ENCODE measurements at regions not wholly inside any gene's neighbourhood (a gene's known extent, or its start where the extent isn't known, plus 50 kb on each side); places are given as distances from the start of the nearest gene placed in this dataset.

DNA sequence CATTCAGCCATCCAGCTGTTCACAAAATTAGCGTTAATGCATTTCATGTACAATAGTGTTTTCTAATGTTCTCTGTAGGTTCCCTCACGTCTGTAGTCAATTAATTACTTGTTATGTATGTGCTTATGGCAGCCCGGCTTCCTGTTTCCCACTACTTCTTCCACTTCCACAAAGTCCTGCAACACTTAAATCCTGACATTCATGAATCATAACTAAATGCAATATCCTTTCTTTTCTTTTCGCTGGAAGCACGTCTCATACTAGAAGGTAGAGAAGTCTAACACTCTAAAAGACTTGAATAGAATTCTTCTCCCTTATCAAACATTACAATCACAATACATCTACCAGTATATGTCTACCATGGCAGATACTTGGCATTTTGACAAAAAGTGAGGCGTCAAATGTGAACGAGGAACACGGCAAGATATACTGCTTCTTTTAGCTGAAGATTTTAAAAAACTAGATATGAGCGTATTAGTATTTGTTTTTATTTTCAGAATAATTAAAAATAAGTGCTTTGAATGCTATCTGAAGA, 239.0 kb upstream of the DIAPH2 start:
- TF ChIP-seq CTCF (IDR thresholded peaks at IDR 0.05) (no peak), POLR2A (IDR thresholded peaks at IDR 0.05) (no peak), EP300 (IDR thresholded peaks at IDR 0.05) (no peak), POLR2AphosphoS5 (IDR thresholded peaks at IDR 0.05) (no peak)
- Histone ChIP-seq H3K4me1 (no peaks in the 10 kb centered on the region), H3K27me3 (no peaks in the 10 kb centered on the region), H3K27ac (no peak overlapping the region), H3K36me3 (no peaks in the 10 kb centered on the region), H3K9me3 (no peaks in the 10 kb centered on the region), H3K4me3 (no peak overlapping the region)
- ATAC-seq (ENCODE audit: low FRiP score in 2 of 2) (no peak), DNase-seq (no peak)
- WGBS, 2 donors, result 43 to 47% methylated on average over 9 of the region's 9 CpGs

DNA sequence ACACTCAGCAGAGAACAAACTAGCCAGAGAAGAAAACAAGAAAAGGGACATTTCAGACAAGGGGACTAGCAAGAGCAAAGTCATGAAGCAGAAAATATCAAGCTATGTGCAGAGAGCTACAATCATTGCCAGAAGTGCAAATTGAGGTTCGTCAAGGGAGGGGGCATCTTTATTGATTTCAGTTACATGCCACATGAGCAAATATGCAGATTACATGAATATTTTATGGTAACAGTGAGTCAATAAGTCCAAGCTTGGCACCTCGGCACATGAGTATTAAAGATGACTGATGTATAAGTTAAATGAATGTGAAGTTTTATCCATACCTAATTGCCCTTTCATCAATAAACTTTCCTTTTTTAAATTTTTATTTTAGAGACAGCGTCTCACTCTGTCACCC, 238.1 kb upstream of the DIAPH2 start:
- WGBS, 2 donors, result 77 to 92% methylated on average over 3 of the region's 3 CpGs
- H3K27me3 ChIP-seq, result no peaks in the 10 kb centered on the region
- H3K4me1 ChIP-seq, result no peaks in the 10 kb centered on the region

GRCh38 chrX:96447161-96447560, 237.5 kb upstream of the DIAPH2 start:
- no peak for DNase-seq
- Histone ChIP-seq H3K4me3 (no peak overlapping the region), H3K27ac (no peak overlapping the region), H3K36me3 (no peaks in the 10 kb centered on the region), H3K27me3 (no peaks in the 10 kb centered on the region), H3K4me1 (no peaks in the 10 kb centered on the region), H3K9me3 (no peaks in the 10 kb centered on the region)
- no peak for ATAC-seq (ENCODE audit: low FRiP score in 2 of 2)
- 71 to 88% methylated on average over 1 of the region's 1 CpG for WGBS, 2 donors
- TF ChIP-seq EP300 (IDR thresholded peaks at IDR 0.05), result no peak
- TF ChIP-seq CTCF (IDR thresholded peaks at IDR 0.05), result no peak
- TF ChIP-seq POLR2AphosphoS5 (IDR thresholded peaks at IDR 0.05), result no peak
- no peak for TF ChIP-seq POLR2A (IDR thresholded peaks at IDR 0.05)

More for the DNA sequence above, 238.1 kb upstream of the DIAPH2 start:
- Histone ChIP-seq H3K27ac (no peak overlapping the region), H3K4me3 (no peak overlapping the region), H3K9me3 (no peaks in the 10 kb centered on the region), H3K36me3 (no peaks in the 10 kb centered on the region)
- ATAC-seq (ENCODE audit: low FRiP score in 2 of 2) (no peak), DNase-seq (no peak)
- TF ChIP-seq CTCF (IDR thresholded peaks at IDR 0.05) (no peak), POLR2A (IDR thresholded peaks at IDR 0.05) (no peak), EP300 (IDR thresholded peaks at IDR 0.05) (no peak), POLR2AphosphoS5 (IDR thresholded peaks at IDR 0.05) (no peak)

DNA sequence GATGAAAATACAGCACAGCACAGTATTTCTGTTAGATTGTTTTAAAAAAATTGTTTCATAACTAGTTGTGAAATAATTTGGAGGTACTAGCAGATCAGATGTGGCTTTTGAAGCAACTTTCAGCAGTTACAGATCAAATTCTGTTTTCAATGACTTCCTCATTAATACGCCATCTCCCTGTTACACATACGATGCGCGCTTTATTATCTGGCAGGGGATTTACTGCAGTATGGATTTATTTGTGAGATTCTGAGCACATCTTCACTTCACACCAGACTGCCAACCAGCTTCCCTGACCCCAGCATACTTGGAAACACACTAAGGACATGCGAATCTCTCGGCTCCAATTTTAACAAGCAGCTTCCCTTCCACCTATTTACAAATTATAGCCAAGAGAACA, 235.5 kb upstream of the DIAPH2 start:
- 69 to 75% methylated on average over 6 of the region's 6 CpGs for WGBS, 2 donors
- TF ChIP-seq CTCF (IDR thresholded peaks at IDR 0.05) (no peak), EP300 (IDR thresholded peaks at IDR 0.05) (no peak), POLR2AphosphoS5 (IDR thresholded peaks at IDR 0.05) (no peak), POLR2A (IDR thresholded peaks at IDR 0.05) (no peak)
- Histone ChIP-seq H3K36me3 (no peaks in the 10 kb centered on the region), H3K4me3 (no peak overlapping the region), H3K27ac (no peak overlapping the region), H3K4me1 (no peaks in the 10 kb centered on the region), H3K9me3 (no peaks in the 10 kb centered on the region), H3K27me3 (no peaks in the 10 kb centered on the region)
- ATAC-seq (ENCODE audit: low FRiP score in 2 of 2) (no peak), DNase-seq (no peak)

- Histone ChIP-seq H3K4me1 (no peaks in the 10 kb centered on the region), H3K27ac (no peak overlapping the region), H3K27me3 (no peaks in the 10 kb centered on the region), H3K9me3 (no peaks in the 10 kb centered on the region), H3K36me3 (no peaks in the 10 kb centered on the region), H3K4me3 (no peak overlapping the region)
- TF ChIP-seq EP300 (IDR thresholded peaks at IDR 0.05), result no peak
- DNase-seq (no peak), ATAC-seq (ENCODE audit: low FRiP score in 2 of 2) (no peak)
These were observed 234.7 kb upstream of the DIAPH2 start for GRCh38 chrX:96449896-96450295.
